SK-N-SH (cell line): ENCODE measurements at regions not wholly inside any gene's neighbourhood (a gene's known extent, or its start where the extent isn't known, plus 50 kb on each side); places are given as distances from the start of the nearest gene placed in this dataset.

ENCODE experiments used
- CTCF ChIP-seq: fragments of 200-600 bp; sonication (generic); IDR thresholded peaks from 2 replicates; pipeline ENCODE4 v1.6.1; 2017; ENCODE audit warnings: antibody characterized with exemption, mild to moderate bottlenecking, moderate library complexity
- ELF1 ChIP-seq: IDR thresholded peaks from 2 replicates; pipeline ENCODE4 v1.4.0; 2012
- EP300 ChIP-seq, 2 experiments: IDR thresholded peaks; 2 replicates each; pipeline versions ENCODE4 v1.4.0 to v1.6.1; 2012; ENCODE audit warnings: borderline replicate concordance in 1 of 2, low read depth in 1 of 2, low read length in 1 of 2
- MAX ChIP-seq: IDR thresholded peaks from 2 replicates; pipeline ENCODE4 v1.4.0; 2012; ENCODE audit warnings: low read depth
- MXI1 ChIP-seq: IDR thresholded peaks from 2 replicates; pipeline ENCODE4 v1.6.1; 2012; ENCODE audit warnings: mild to moderate bottlenecking, low read depth, low read length, improper control_type of control experiment
- POLR2AphosphoS5 ChIP-seq: IDR thresholded peaks from 2 replicates; pipeline ENCODE4 v1.6.1; 2012; ENCODE audit warnings: low read depth, low read length
- RAD21 ChIP-seq: IDR thresholded peaks from 2 replicates; pipeline ENCODE4 v1.6.1; 2012; ENCODE audit warnings: mild to moderate bottlenecking, low read length
- RCOR1 ChIP-seq: fragments of 150-350 bp; IDR thresholded peaks from 2 replicates; pipeline ENCODE4 v1.6.1; 2017; ENCODE audit warnings: antibody characterized with exemption, low read length
- REST ChIP-seq: IDR thresholded peaks from 2 replicates; pipeline ENCODE4 v1.6.1; 2012; ENCODE audit warnings: mild to moderate bottlenecking, low read depth, low read length, moderate library complexity
- SMC3 ChIP-seq: IDR thresholded peaks from 2 replicates; pipeline ENCODE4 v1.6.1; 2012; ENCODE audit warnings: low read depth, low read length, improper control_type of control experiment
- TAF1 ChIP-seq: IDR thresholded peaks from 2 replicates; pipeline ENCODE4 v1.6.1; 2012; ENCODE audit warnings: low read depth, mild to moderate bottlenecking, low read length, moderate library complexity, borderline replicate concordance
- TCF12 ChIP-seq: IDR thresholded peaks from 2 replicates; pipeline ENCODE4 v1.4.0; 2012

GRCh38 chr19:30640252-30640965, 268.2 kb downstream of the ZNF536 start:
- TF ChIP-seq CTCF (no peak), POLR2AphosphoS5 (no peak), RAD21 (no peak), ELF1 (no peak), MXI1 (no peak), MAX (no peak), TAF1 (no peak), REST (no peak), SMC3 (no peak), TCF12 (no peak), RCOR1 (no peak), EP300 (IDR thresholded peaks at IDR 0.05; ENCODE audit: borderline replicate concordance in 1 of 2, low read depth in 1 of 2, low read length in 1 of 2) (no peak)
